ENCODE measurements at regions not wholly inside any gene's neighbourhood (a gene's known extent, or its start where the extent isn't known, plus 50 kb on each side); places are given as distances from the start of the nearest gene placed in this dataset.

GRCh38 chr7:45456747-45457524, 117.2 kb upstream of the ADCY1 start:
- TF ChIP-seq MAZ (IDR thresholded peaks at IDR 0.05; ENCODE audit: borderline replicate concordance, low read depth, low read length) (no peak), CTCF (conservative IDR thresholded peaks at IDR 0.05; ENCODE audit: low read depth, low read length) (no peak), MAFK (IDR thresholded peaks at IDR 0.05; ENCODE audit: low read depth, low read length) (no peak), BHLHE40 (IDR thresholded peaks at IDR 0.05; ENCODE audit: low read depth, low read length) (no peak), POLR2A (IDR thresholded peaks at IDR 0.05; ENCODE audit: low read depth, low read length) (no peak), ELK1 (IDR thresholded peaks at IDR 0.05; ENCODE audit: borderline replicate concordance, low read depth, low read length) (no peak), USF2 (IDR thresholded peaks at IDR 0.05; ENCODE audit: low read depth, low read length) (no peak), FOS (IDR thresholded peaks at IDR 0.05; ENCODE audit: low read depth, low read length) (no peak), RFX5 (IDR thresholded peaks at IDR 0.05; ENCODE audit: low read depth, low read length) (no peak), RAD21 (IDR thresholded peaks at IDR 0.05; ENCODE audit: low read length) (no peak), RCOR1 (IDR thresholded peaks at IDR 0.05; ENCODE audit: insufficient replicate concordance, low read length) (no peak), CEBPB (IDR thresholded peaks at IDR 0.05; ENCODE audit: low read depth, low read length) (no peak)
